ENCODE measurements at regions not wholly inside any gene's neighbourhood (a gene's known extent, or its start where the extent isn't known, plus 50 kb on each side); places are given as distances from the start of the nearest gene placed in this dataset.

DNA sequence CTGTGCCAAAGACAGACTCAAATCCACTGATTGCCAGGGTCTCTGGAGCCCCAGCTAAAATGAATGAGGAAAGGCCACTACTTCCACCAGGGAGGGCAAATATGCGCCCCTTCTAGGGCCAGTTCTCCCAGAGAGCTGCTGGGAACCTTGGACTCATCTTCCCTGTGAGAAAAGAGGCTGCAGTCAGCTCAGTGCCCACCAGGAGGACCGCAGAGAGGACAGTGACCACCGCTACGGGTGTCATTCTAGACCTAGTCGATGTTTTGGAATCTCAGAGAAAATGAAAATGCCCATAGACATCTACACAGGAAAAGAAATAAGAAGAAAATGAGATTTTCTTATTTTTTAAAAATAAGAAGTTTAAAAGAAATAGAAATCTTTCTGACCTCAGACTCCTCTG, 235.1 kb downstream of the UQCRFS1 start:
- TF ChIP-seq, protein P1, sequence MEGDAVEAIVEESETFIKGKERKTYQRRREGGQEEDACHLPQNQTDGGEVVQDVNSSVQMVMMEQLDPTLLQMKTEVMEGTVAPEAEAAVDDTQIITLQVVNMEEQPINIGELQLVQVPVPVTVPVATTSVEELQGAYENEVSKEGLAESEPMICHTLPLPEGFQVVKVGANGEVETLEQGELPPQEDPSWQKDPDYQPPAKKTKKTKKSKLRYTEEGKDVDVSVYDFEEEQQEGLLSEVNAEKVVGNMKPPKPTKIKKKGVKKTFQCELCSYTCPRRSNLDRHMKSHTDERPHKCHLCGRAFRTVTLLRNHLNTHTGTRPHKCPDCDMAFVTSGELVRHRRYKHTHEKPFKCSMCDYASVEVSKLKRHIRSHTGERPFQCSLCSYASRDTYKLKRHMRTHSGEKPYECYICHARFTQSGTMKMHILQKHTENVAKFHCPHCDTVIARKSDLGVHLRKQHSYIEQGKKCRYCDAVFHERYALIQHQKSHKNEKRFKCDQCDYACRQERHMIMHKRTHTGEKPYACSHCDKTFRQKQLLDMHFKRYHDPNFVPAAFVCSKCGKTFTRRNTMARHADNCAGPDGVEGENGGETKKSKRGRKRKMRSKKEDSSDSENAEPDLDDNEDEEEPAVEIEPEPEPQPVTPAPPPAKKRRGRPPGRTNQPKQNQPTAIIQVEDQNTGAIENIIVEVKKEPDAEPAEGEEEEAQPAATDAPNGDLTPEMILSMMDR (IDR thresholded peaks at IDR 0.05): no peak
- no peak for TF ChIP-seq POLR2A (IDR thresholded peaks at IDR 0.05)
